Stimulated activated CD4-positive, alpha-beta T cell treated with anti-CD3 and anti-CD28 coated beads, TNF-alpha, amount 100 ng/mL, for 4 hours (primary cell): ENCODE measurements at regions not wholly inside any gene's neighbourhood (a gene's known extent, or its start where the extent isn't known, plus 50 kb on each side); places are given as distances from the start of the nearest gene placed in this dataset.
"Not testable (repeated sequence)": the region's sequence is repeated elsewhere in the genome, so short reads cannot be mapped to it uniquely, and the experiment has no call there.

Experiments used
- DNase-seq, 3 experiments: peaks; one replicate each; pipeline ENCODE4 v3.0.0-alpha.2; 2020; ENCODE audit warnings: low read depth in 3 of 3

- DNase-seq: no peak
These were observed 139.6 kb downstream of the MYLK4 start for GRCh38 chr6:2611092-2611491.

- DNase-seq: no peak
These were observed 142.2 kb downstream of the MYLK4 start for GRCh38 chr6:2608503-2608902.

GRCh38 chr6:2600363-2600762, 150.4 kb downstream of the MYLK4 start:
- DNase-seq: no peak

GRCh38 chr6:2599817-2600216, 150.9 kb downstream of the MYLK4 start:
- DNase-seq: no peak

GRCh38 chr6:2598867-2599266, 151.9 kb downstream of the MYLK4 start:
- DNase-seq: no peak

- no peak for DNase-seq
These were observed 152.7 kb downstream of the MYLK4 start for GRCh38 chr6:2597991-2598390.

- DNase-seq: not testable (repeated sequence)
These were observed 153.3 kb downstream of the MYLK4 start for GRCh38 chr6:2597457-2597856.

GRCh38 chr6:2596222-2596621, 154.5 kb downstream of the MYLK4 start:
- DNase-seq: no peak

- DNase-seq: no peak
These were observed 155.9 kb downstream of the MYLK4 start for GRCh38 chr6:2594868-2595267.

GRCh38 chr6:2593167-2593566, 157.6 kb downstream of the MYLK4 start:
- DNase-seq: no peak

GRCh38 chr6:2589171-2589661, 161.5 kb downstream of the MYLK4 start:
- DNase-seq: no peak

- DNase-seq: no peak
These were observed 167.3 kb downstream of the MYLK4 start for GRCh38 chr6:2583459-2583858.

- no peak for DNase-seq
These were observed 168.5 kb downstream of the MYLK4 start for GRCh38 chr6:2582268-2582667.

- DNase-seq: no peak
These were observed 169.1 kb downstream of the MYLK4 start for GRCh38 chr6:2581611-2582010.

- no peak for DNase-seq
These were observed 169.7 kb downstream of the MYLK4 start for GRCh38 chr6:2581011-2581410.

- no peak for DNase-seq
These were observed 170.7 kb downstream of the MYLK4 start for GRCh38 chr6:2579804-2580570.

GRCh38 chr6:2579241-2579761, 171.4 kb downstream of the MYLK4 start:
- no peak for DNase-seq

- no peak for DNase-seq
These were observed 172.0 kb downstream of the MYLK4 start for GRCh38 chr6:2578767-2579166.

- no peak for DNase-seq
These were observed 174.2 kb downstream of the MYLK4 start for GRCh38 chr6:2576499-2576898.

- DNase-seq: no peak
These were observed 175.5 kb downstream of the MYLK4 start for GRCh38 chr6:2575236-2575635.

- DNase-seq: not testable (repeated sequence)
These were observed 181.3 kb downstream of the MYLK4 start for GRCh38 chr6:2569420-2569819.

GRCh38 chr6:2566048-2566447, 184.7 kb downstream of the MYLK4 start:
- no peak for DNase-seq

GRCh38 chr6:2565499-2565898, 185.2 kb downstream of the MYLK4 start:
- no peak for DNase-seq

GRCh38 chr6:2563635-2564034, 187.1 kb downstream of the MYLK4 start:
- DNase-seq: no peak
